NCI-H1417 (cell line): ENCODE measurements at regions not wholly inside any gene's neighbourhood (a gene's known extent, or its start where the extent isn't known, plus 50 kb on each side); places are given as distances from the start of the nearest gene placed in this dataset.

Experiments
- DNase-seq, 3 experiments: peaks; one replicate each; lab custom pipeline; 2025; lab: John Stamatoyannopoulos, UW

DNA sequence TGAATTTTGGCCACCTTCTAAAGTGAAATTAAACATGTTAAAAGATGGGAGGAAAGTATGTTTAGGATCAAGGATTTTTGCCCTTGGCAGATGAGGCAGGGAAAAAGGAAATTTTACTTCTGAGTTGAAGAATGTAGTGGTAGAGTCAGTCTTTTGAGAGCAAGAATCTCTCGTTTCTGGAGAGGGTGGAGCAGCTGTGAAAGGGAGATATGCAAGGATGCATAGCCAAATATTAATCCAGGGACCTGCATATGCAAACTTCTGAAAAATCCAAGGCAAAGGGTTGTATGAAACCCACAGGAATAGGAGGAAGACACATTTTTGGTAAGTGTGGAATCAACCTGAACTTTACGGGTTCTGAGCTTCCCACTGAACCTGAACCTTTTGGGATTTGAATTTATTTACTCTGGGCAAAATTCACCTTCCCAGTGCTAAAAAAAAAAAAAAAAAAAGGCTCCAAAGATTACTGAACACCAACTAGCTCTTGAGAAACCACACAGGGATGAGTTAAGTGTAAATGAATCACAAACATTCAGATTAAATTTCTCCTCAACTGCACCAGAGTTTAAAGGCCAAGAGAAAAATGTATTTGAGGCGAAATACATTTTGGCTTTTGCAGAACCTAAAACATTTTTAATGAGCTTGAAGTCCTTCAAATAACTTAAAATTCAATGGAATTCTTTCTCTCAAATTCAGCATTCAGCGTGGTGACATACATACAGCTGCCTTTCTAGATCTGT is 187.1 kb upstream of the CDKN3 start:
- no peak for DNase-seq

DNA sequence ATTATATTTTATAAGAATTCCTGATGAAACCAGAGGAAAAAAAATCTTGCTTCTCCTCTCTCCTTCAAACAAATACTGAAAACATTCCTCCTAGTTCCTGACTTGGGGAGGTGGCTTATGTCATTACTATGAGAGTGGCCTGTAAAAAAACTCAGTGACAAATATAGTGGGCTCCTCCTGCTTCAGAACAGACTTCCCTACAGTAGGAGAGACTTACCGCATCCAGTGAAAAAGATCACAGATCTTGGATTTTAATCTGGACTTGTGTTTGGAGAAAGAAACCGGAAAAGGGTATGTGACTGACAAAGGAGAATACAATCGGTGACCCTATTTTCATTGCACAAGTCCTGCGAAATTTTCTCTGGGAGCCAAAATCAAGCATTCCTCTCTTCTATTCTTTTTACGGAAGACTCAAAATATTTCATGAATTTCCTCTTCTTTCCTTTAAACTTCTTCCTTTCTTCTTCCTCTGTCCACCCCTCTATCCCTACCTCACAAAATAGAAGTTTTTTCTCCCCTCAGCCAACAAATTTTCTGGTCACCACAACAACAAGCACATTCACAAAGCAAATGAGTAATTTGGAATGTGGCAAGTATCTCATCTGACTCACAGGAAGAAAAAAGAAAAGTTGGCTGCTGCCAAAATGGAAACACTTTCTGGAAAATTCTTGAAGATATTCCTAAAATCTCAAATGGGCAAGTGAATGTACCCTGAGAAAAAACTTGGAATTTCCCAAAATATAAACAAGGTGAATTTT is 185.1 kb upstream of the CDKN3 start:
- no peak for DNase-seq

DNA sequence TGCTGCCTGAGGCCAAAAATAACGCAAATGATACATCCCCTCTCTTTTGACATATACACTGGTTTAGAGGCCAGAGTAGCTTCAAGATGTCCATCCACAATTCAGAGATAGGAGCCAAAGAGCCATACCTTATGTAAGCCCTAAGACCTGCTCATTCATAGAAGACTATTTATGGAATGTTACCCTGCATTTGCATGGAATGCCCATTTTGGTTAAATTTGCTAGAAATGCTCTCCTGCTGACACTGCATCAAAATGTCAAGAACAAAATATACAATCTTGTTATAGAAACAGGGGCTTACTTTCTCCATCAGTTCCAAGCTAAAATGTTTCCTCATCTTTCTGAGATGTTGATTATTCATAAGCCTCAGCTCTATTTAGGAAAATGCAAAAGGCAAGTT is 183.3 kb upstream of the CDKN3 start:
- no peak for DNase-seq

DNA sequence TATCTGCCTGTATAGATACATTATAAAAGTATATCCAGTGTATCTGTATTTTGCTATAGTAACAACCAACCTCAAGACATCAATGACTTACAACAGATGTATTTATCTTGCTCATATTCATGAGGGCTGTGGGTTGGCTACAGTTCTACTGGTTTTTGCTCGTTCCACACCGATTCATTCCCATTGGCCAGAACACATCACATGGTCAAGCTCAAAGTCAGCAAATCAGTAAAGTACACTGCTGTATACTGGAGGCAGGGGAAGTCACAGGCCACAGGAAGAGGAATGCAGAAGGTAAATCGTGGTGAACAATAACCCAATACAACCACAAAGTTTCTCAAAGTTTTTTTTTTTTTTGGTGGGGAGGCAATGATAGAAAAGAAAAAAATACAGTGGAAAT is 180.0 kb upstream of the CDKN3 start:
- no peak for DNase-seq

DNA sequence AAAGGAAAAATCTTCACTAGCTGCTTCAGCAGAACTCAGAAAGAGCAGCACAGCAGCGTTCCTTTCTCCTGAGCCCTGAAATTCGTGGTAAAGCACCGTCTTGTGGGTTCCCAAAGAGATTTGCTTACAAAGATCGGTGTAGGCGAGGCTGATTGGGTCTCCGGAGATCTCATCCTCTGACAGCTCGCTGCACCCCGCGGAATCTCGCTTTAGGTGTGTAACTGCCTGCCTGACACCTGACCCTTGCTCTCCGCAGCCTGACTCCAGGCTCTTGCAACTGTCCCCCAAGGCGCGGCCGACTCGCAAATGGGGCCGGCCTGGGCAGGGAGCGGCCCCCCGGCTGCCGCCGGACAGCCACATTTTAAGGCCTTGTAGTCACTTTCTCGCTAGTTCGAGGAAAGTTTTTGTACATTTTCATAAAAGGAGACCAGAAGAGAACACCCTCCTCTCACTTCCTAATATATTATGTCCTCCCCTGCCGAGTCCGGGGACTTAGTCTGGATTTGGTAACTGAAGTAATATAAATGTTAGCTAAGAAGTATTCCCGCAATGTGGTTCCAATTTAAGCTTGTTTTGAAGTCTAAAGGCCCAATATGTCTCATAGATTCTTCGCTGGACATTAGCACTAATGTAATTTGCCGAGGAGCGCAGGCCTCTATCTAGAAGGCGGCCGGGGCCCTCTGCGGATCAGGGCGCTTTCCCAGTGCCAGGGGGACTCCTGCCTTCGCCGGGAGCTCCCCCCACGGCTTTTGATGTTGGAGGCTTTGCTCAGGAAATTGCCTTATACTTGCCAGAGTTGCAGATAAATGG is 177.3 kb upstream of the CDKN3 start:
- DNase-seq: no peak

DNA sequence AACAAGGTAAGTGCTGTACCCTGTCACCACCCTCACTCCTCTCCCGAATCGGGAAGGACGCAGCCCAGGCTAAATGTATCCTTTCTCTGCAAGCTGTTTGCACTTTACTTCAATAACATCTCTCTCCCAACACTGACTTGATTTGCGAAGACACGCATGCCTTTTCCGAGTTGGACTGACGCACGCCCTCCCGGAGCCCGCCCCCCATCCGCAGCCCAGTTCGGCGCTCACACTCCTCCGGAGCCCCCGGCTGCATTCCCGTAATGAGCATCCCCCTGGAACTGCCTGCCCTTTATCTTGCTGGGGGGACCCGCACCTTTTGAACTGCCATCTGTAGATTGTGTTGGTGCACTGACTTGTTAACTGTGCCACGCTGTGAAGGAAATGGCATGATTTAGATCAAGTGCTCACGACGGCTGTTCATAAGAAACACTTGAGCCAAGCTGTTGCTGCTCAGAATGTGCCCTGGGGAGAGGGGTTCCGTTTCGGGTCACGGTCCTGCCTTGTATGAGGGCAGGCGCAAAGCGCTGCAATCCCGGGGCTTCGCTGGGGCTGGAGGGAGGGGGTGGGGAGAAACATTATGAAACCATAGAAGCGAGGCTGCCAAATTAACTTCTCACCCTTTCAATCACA is 176.6 kb upstream of the CDKN3 start:
- peak in 2 of 3 experiments; percentile 39 to 60 for DNase-seq

DNA sequence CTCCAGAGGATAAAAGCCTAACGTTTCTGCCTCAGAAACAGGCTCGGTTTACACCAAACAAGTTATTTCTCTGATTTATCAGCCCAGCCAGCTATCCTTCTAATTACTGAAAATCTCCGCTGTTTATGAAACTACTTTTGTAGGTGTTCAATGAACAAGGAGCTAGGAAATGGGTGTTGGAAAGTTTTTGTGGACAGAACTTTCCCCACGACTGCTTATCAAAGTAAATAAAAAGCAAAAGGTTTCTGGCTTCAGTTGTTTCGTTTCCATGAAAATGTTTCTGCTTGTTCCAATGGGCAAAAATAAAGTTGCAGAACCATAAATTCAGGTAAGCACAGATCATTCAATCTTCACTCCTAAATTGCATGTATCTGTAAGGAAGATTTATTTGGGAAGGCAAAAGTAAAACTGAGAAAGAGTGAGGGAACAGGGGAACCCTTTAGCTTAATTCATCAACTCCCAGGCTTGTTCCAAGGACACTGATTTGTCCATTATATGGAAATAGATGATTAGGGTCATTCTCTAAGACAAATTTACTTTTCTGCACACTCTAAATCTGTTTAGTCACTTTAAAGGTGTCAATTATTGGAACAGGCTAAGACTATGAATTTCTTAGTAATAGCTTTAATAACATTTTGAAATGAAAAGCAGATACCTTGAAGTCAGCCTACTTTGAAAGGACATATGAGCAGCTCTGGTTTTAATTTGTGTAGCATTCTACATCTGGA is 175.9 kb upstream of the CDKN3 start:
- no peak for DNase-seq

DNA sequence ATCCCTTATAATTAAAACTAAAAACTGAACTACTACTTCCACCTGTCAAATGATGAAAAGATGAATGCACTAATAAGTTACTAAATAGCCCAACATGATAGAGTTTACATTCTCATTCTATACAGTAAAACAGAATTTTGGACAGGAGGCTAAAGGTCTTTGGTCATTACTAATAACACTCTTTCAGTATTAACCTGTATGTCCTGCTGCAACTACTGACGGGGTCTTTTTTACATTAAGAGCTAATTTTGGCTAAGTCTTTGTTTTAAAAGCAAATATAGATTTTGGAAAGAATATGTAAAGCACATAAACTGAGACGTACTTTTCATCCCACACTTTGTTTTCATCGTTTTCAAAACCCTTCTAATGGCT is 175.4 kb upstream of the CDKN3 start:
- DNase-seq: peak in 1 of 3 experiments; percentile 29

DNA sequence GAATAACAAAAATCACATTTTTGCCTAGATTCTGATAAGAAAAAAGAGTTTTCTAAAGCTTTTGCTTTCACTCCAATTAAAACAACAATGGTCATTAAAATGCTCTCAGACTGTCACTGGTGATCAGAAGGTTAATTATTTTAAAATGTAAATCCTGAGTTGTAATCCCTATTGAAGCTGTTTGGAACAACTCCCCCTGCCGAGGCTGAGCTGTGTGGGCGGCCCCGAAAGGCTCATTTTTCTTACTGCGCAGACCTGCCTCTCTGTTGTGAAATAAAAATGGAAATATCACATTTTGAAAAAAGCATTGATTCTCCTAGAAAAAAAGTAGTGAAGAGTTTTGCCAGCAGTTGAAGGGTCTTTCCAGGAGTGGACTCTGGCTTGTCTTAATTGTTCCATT is 174.8 kb upstream of the CDKN3 start:
- no peak for DNase-seq

DNA sequence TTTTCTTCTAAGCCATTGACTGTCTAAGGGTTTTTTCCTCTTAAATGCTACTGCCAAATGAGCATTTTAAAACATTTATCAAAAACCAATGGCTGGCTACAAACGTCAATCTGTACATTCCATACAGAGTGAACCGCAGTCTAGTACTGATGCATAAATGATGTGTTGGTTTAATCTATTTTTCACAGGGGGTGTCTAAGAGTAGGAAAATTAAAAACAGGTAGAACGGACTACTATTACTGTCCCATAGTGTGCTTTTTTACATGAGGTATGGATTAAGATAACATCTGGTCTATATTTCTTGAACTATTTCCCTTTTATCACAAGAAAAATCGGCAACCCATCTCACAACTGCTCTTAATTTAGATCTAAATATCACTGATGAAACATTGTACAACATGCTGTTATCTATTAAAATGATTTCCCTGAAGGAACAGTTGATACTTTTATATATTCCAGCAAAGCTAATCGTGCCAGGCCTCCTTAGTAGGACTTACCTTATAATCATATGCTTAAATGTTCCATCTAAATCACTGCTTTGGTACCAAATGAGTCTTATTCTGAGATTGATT is 172.9 kb upstream of the CDKN3 start:
- no peak for DNase-seq

DNA sequence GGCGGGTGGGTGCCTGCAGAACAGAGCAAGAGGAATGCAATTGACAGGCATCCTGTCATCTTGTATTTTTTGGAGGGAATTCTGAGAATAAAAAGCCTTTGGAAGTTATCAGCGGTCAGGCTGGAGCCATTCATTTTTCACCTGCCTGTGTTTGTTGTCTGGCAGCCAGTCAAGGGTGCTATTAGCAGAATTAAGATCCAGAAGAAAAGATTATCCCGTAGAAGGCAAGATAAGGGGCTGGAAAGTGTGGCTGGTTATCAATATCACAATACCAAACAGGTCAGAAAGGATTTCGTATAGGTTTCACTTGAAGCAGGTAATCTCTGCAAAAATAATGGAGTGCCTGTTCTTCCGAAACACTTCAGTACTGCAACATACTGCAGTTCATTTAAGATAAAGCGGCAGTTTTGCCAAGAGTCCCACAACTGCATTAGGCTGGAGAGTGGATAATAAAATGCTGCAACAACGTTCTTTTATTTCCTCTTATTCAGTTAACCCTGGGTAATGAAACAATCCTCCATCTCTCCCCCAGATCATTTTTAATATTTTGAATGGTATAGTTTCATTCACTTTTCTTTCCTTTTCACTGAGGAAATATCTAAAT is 171.2 kb upstream of the CDKN3 start:
- peak in 1 of 3 experiments; percentile 48 for DNase-seq

DNA sequence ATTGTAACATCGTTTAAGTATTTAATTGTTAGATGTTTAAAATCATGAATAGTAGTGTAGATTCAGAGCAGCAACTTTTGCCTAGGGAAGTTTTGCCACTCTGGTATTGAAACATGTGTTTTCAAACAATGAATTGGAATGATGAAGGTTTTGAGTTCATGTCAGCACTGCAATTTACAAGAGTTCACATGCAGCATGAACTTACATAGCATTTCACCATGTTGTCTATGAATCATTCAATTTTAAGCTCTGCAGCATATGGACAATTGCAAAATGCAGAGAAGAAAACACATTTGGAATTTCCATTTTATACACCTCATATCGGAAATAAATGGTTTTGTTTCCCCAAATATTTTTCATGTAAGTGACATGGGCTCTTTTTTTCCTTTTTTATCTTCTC is 170.7 kb upstream of the CDKN3 start:
- no peak for DNase-seq

DNA sequence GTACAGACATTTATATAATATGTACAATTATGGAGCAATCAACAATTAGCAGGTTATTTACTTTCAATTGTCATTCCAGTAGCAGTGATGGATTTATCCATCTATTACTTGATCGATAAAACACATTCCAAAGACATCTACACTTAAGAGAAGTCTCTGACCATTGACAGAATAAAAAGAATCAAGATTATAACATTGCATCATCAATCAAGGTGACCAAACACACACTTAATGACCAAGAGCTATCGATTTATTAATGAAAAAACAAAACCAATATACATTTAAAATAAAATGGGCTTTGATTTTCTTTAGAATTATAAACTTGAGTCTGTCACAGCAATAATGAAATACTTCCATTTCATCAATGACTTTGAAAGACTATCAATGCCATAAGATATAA is 170.2 kb upstream of the CDKN3 start:
- no peak for DNase-seq

DNA sequence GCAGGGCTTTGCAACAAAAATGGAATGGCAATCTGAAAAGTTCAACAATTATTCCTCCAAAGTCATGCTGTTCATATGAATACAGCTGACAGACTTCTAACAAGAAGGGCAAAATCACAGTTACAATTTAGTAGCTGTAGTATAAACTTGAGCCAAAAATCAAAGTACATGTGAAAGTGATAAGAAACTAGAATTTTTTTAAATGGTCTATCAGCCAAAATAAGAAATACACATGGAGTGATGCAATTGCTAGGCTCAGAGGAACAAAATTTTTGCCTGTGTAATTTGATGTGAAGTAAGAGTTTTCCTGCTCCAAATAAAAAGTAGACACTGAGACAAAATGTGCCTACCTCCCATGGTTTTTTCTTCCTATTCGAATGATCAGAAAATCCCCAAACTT is 167.7 kb upstream of the CDKN3 start:
- DNase-seq: no peak

DNA sequence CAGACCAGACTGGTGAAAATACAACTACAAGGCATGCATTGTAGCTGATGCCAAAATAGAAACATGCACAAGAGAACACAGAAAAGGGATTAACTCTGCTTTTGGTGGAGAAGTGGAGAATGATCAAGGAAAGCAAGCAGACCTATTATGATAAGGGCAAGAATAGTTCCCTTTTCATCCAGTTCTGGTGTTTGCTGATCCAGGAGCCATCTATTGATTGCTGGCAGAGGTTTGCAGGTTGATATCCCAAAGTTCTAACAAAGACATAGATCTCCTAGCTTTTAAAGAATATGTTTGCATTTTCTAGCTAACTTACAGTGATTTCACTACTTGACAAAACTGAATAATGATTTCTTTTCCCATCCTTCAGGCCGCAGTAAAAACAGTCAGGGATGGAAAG is 166.2 kb upstream of the CDKN3 start:
- DNase-seq: no peak

DNA sequence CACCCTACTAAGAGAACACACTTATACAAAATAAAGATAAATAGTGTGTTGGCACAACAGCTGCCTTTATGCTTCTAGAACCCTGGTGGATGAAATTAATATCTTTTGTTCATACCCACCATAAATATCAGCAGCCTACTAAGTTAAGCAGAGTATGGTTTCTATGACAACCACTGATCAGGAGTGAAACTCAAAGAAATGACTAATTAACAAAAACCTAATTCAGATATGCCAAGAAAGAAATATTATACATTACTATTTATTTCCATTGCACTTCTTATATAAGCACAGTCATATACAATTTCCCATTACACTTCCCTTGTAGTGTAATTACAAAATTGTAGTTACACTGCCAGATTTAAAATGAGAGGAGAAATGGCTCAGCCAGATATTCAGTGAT is 164.1 kb upstream of the CDKN3 start:
- no peak for DNase-seq

DNA sequence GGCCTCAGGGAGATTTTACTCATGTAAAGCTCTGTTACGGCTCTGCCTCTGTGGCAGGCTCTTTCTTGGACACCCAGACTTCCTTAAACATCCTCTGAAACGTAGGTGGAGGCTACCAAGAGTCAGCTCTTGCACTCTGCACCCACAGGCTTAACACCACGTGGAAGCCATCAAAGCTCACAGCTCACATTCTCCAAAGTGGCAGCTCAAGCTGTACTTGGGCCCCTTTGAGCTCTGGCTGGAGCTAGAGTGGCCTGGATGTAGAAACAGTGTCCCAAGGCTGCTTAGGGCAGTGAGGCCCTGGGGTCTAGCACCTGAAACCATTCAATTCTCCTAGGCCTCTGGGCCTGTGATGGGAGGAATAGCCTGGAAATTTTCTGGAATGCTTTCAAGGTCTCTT is 155.3 kb upstream of the CDKN3 start:
- no peak for DNase-seq

DNA sequence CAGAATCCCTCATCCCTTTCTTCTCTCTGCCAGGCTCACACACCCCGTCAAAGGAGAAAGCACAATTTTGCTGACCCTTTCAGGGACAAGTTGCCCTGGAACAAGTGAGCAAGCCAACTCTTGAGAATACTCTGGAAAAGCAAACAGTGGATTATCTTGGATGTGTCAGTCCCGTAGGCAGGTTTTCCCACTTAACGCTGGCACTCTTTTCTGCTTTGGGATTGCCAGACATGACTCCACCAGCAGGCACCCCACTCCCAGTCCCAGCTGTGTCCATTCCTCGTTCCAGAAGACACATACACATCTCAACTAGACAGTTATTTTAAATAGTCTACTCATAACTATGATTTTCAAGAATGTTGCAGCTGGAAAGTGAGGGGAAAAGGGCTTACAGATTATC is 145.5 kb upstream of the CDKN3 start:
- no peak for DNase-seq

DNA sequence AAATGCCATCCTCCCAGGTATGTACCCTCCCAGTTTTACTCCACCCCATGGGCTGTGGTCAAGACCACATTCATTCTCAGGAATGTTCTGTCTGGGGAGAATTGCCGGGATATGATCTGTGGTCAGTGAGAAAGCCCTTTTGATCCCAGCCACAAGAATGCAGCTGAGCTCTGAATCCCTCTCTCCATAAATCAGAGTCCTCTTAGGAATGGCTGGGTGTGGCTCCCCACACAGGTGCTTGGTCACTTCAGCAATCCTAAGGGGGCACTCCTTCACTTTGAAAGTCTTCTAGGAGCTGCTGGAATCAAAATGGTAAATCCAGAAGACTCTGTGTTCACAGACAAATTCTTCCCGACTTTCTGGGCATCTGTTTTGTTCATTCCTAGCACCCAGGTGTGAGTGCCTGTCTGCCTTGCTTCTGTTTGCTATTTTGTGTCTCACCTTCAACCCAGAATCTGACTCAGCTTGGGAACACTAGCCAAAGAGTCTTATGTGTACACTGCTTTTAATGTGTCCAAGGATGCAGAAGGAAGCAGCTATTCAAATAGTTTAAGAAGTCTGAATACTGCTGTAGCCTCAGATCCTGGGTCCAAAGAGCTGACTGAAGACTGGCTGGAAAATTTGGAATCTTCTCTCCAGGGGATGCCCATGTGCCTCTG is 144.6 kb upstream of the CDKN3 start:
- DNase-seq: no peak

DNA sequence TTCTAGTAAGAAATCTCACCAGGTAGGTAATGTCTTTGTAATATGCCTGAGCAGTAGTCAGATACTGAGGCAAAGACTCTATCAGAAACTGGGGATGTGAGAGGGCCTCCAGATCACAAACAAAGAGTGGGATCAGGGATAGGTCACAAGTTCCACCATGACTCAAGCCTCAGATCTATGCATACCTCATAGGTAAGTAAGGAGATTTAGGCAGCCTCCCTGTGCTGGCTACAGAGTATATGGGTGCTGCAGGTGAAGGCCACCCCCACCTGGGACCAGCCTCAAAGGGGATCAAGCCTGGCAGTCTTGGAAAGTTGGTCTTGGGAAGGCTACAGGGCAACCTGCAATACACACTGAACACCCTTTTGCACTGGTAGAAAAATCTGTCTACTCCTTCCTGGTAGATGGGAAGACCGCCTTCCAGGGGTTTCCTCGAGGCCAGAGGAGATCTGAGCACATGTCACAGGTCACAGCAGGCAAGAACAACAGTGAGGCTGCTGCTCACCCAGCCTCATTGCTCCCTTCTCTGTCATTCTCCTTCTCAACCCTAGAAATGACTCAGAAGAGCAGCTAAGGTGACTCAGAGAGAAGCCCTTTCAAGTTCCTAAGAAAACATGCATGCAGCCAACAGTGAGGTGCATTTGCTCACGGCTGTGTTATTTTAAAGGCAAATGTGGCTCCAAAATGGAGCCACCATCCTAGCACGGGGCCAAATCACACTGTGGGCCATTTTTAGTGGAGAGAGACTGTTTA is 143.4 kb upstream of the CDKN3 start:
- no peak for DNase-seq
